NCI-H2171 treated with DMSO at 0.1 percent for 48 hours (cell line): ENCODE measurements at regions not wholly inside any gene's neighbourhood (a gene's known extent, or its start where the extent isn't known, plus 50 kb on each side); places are given as distances from the start of the nearest gene placed in this dataset.
"Not testable (repeated sequence)": the region's sequence is repeated elsewhere in the genome, so short reads cannot be mapped to it uniquely, and the experiment has no call there.

Experiments used
- DNase-seq: peaks from one replicate; lab custom pipeline; 2025; lab: John Stamatoyannopoulos, UW

GRCh38 chr13:38159710-38160109 is 189.9 kb upstream of the UFM1 start:
- DNase-seq, result no peak

- no peak for DNase-seq
These were observed 202.6 kb upstream of the UFM1 start for GRCh38 chr13:38147050-38147449.

- DNase-seq, result no peak
These were observed 207.9 kb upstream of the UFM1 start for GRCh38 chr13:38141792-38142191.

- no peak for DNase-seq
These were observed 214.1 kb upstream of the UFM1 start for GRCh38 chr13:38135592-38135991.

GRCh38 chr13:38121267-38121666 is 228.4 kb upstream of the UFM1 start:
- no peak for DNase-seq

GRCh38 chr13:38103851-38104250 is 234.3 kb upstream of the TRPC4 start:
- no peak for DNase-seq

GRCh38 chr13:38099751-38100150 is 230.2 kb upstream of the TRPC4 start:
- DNase-seq, result no peak

- DNase-seq, result no peak
These were observed 223.9 kb upstream of the TRPC4 start for GRCh38 chr13:38093425-38093824.

- DNase-seq, result peak; percentile 34
These were observed 221.3 kb upstream of the TRPC4 start for GRCh38 chr13:38090913-38091312.

- no peak for DNase-seq
These were observed 217.1 kb upstream of the TRPC4 start for GRCh38 chr13:38086721-38087120.

GRCh38 chr13:38086013-38086412 is 216.4 kb upstream of the TRPC4 start:
- no peak for DNase-seq

GRCh38 chr13:38073931-38074330 is 204.4 kb upstream of the TRPC4 start:
- no peak for DNase-seq

- DNase-seq, result no peak
These were observed 203.1 kb upstream of the TRPC4 start for GRCh38 chr13:38072696-38073095.

- not testable (repeated sequence) for DNase-seq
These were observed 201.8 kb upstream of the TRPC4 start for GRCh38 chr13:38071340-38071739.

- DNase-seq, result no peak
These were observed 184.3 kb upstream of the TRPC4 start for GRCh38 chr13:38053896-38054295.

- no peak for DNase-seq
These were observed 176.4 kb upstream of the TRPC4 start for GRCh38 chr13:38046049-38046376.

- no peak for DNase-seq
These were observed 175.9 kb upstream of the TRPC4 start for GRCh38 chr13:38045278-38046048.

- DNase-seq, result no peak
These were observed 174.5 kb upstream of the TRPC4 start for GRCh38 chr13:38044067-38044466.

- no peak for DNase-seq
These were observed 173.2 kb upstream of the TRPC4 start for GRCh38 chr13:38042771-38043170.

GRCh38 chr13:38024431-38024830 is 154.9 kb upstream of the TRPC4 start:
- no peak for DNase-seq

- no peak for DNase-seq
These were observed 147.7 kb upstream of the TRPC4 start for GRCh38 chr13:38017320-38017719.

GRCh38 chr13:38013676-38014075 is 144.1 kb upstream of the TRPC4 start:
- DNase-seq, result no peak

- DNase-seq, result no peak
These were observed 142.5 kb upstream of the TRPC4 start for GRCh38 chr13:38012096-38012495.

GRCh38 chr13:38008636-38009035 is 139.1 kb upstream of the TRPC4 start:
- no peak for DNase-seq
